ENCODE measurements at regions not wholly inside any gene's neighbourhood (a gene's known extent, or its start where the extent isn't known, plus 50 kb on each side); places are given as distances from the start of the nearest gene placed in this dataset.

GRCh38 chr2:47315475-47315874 lies 53.6 kb upstream of the EPCAM start:
- Histone ChIP-seq H3K36me3 (ENCODE audit: low read depth) (no peaks in the 10 kb centered on the region), H3K27ac (no peak overlapping the region), H2AFZ (no peak overlapping the region), H3K9me2 (ENCODE audit: insufficient read depth) (no peaks in the 10 kb centered on the region), H3K4me2 (ENCODE audit: unreplicated experiment) (no peak overlapping the region), H3K9me3 (ENCODE audit: low read depth) (no peaks in the 10 kb centered on the region), H3F3A (ENCODE audit: insufficient read depth) (no peaks in the 10 kb centered on the region), H3K27me3 (replicated peaks; ENCODE audit: insufficient read depth) (no peaks in the 10 kb centered on the region), H4K20me1 (ENCODE audit: insufficient read depth) (no peaks in the 10 kb centered on the region), H3K79me2 (ENCODE audit: insufficient read depth) (no peaks in the 10 kb centered on the region), H3K9ac (no peak overlapping the region), H3K4me1 (ENCODE audit: insufficient read depth) (no peaks in the 10 kb centered on the region), H3K4me3 (no peak overlapping the region)
- DNase-seq, result no peak
- in situ Hi-C loops (cut with MboI), result loop anchor here (10.0 to 25.0 kb wide), 2 partner anchors 321 to 678 kb away; no protein-coding TSS in a partner anchor
- no peak for TF ChIP-seq EZH2phosphoT487 (IDR thresholded peaks at IDR 0.05; ENCODE audit: insufficient read depth, low read depth)
- TF ChIP-seq EZH2 (IDR thresholded peaks at IDR 0.05; ENCODE audit: insufficient read depth, poor library complexity, severe bottlenecking), result no peak
- WGBS, 2 experiments (ENCODE audit: low coverage in 1 of 2, low lambda C conversion rate in 2 of 2, missing lambda C conversion rate in 2 of 2), result 80 to 87% methylated on average over 5 of the region's 5 CpGs

GRCh38 chr2:47313728-47314127 lies 55.4 kb upstream of the EPCAM start:
- in situ Hi-C loops (cut with MboI), result loop anchor here (10.0 to 25.0 kb wide), 2 partner anchors 319 to 676 kb away; no protein-coding TSS in a partner anchor
- H3K9ac ChIP-seq, result no peak overlapping the region
- H3K36me3 ChIP-seq (ENCODE audit: low read depth), result no peaks in the 10 kb centered on the region
- no peaks in the 10 kb centered on the region for H3K27me3 ChIP-seq (replicated peaks; ENCODE audit: insufficient read depth)
- H3F3A ChIP-seq (ENCODE audit: insufficient read depth), result no peaks in the 10 kb centered on the region
- no peaks in the 10 kb centered on the region for H3K79me2 ChIP-seq (ENCODE audit: insufficient read depth)
- no peak for DNase-seq
- no peaks in the 10 kb centered on the region for H3K4me1 ChIP-seq (ENCODE audit: insufficient read depth)
- H3K27ac ChIP-seq, result no peak overlapping the region
- H3K9me3 ChIP-seq (ENCODE audit: low read depth), result no peaks in the 10 kb centered on the region
- TF ChIP-seq EZH2 (IDR thresholded peaks at IDR 0.05; ENCODE audit: insufficient read depth, poor library complexity, severe bottlenecking) (no peak), EZH2phosphoT487 (IDR thresholded peaks at IDR 0.05; ENCODE audit: insufficient read depth, low read depth) (no peak)
- no peak overlapping the region for H3K4me3 ChIP-seq
- no peak overlapping the region for H2AFZ ChIP-seq
- H3K4me2 ChIP-seq (ENCODE audit: unreplicated experiment), result no peak overlapping the region
- 63 to 80% methylated on average over 2 of the region's 2 CpGs for WGBS, 2 experiments (ENCODE audit: low coverage in 1 of 2, low lambda C conversion rate in 2 of 2, missing lambda C conversion rate in 2 of 2)
- H4K20me1 ChIP-seq (ENCODE audit: insufficient read depth), result no peaks in the 10 kb centered on the region
- H3K9me2 ChIP-seq (ENCODE audit: insufficient read depth), result no peaks in the 10 kb centered on the region

GRCh38 chr2:47313141-47313691 lies 55.9 kb upstream of the EPCAM start:
- no peaks in the 10 kb centered on the region for H3K79me2 ChIP-seq (ENCODE audit: insufficient read depth)
- TF ChIP-seq EZH2 (IDR thresholded peaks at IDR 0.05; ENCODE audit: insufficient read depth, poor library complexity, severe bottlenecking) (no peak), EZH2phosphoT487 (IDR thresholded peaks at IDR 0.05; ENCODE audit: insufficient read depth, low read depth) (no peak)
- DNase-seq, result no peak
- no peaks in the 10 kb centered on the region for H3K36me3 ChIP-seq (ENCODE audit: low read depth)
- H3K27ac ChIP-seq, result no peak overlapping the region
- no peaks in the 10 kb centered on the region for H3K27me3 ChIP-seq (replicated peaks; ENCODE audit: insufficient read depth)
- no peaks in the 10 kb centered on the region for H3K4me1 ChIP-seq (ENCODE audit: insufficient read depth)
- in situ Hi-C loops (cut with MboI), result loop anchor here (10.0 to 25.0 kb wide), 2 partner anchors 318 to 676 kb away; no protein-coding TSS in a partner anchor
- H4K20me1 ChIP-seq (ENCODE audit: insufficient read depth), result no peaks in the 10 kb centered on the region
- H3K9ac ChIP-seq, result no peak overlapping the region
- no peak overlapping the region for H2AFZ ChIP-seq
- no peaks in the 10 kb centered on the region for H3K9me2 ChIP-seq (ENCODE audit: insufficient read depth)
- no peak overlapping the region for H3K4me3 ChIP-seq
- 74 to 78% methylated on average over 6 of the region's 6 CpGs for WGBS, 2 experiments (ENCODE audit: low coverage in 1 of 2, low lambda C conversion rate in 2 of 2, missing lambda C conversion rate in 2 of 2)
- no peaks in the 10 kb centered on the region for H3K9me3 ChIP-seq (ENCODE audit: low read depth)
- no peaks in the 10 kb centered on the region for H3F3A ChIP-seq (ENCODE audit: insufficient read depth)
- no peak overlapping the region for H3K4me2 ChIP-seq (ENCODE audit: unreplicated experiment)

- DNase-seq, result no peak
- WGBS, 2 experiments (ENCODE audit: low coverage in 1 of 2, low lambda C conversion rate in 2 of 2, missing lambda C conversion rate in 2 of 2), result 95 to 100% methylated on average over 1 of the region's 1 CpG
- no peak overlapping the region for H3K4me2 ChIP-seq (ENCODE audit: unreplicated experiment)
- no peak overlapping the region for H2AFZ ChIP-seq
- H4K20me1 ChIP-seq (ENCODE audit: insufficient read depth), result no peaks in the 10 kb centered on the region
- in situ Hi-C loops (cut with MboI), result loop anchor here (10.0 to 25.0 kb wide), 2 partner anchors 318 to 675 kb away; no protein-coding TSS in a partner anchor
- no peaks in the 10 kb centered on the region for H3K4me1 ChIP-seq (ENCODE audit: insufficient read depth)
- no peaks in the 10 kb centered on the region for H3K79me2 ChIP-seq (ENCODE audit: insufficient read depth)
- TF ChIP-seq EZH2phosphoT487 (IDR thresholded peaks at IDR 0.05; ENCODE audit: insufficient read depth, low read depth) (no peak), EZH2 (IDR thresholded peaks at IDR 0.05; ENCODE audit: insufficient read depth, poor library complexity, severe bottlenecking) (no peak)
- no peaks in the 10 kb centered on the region for H3K9me2 ChIP-seq (ENCODE audit: insufficient read depth)
- H3K36me3 ChIP-seq (ENCODE audit: low read depth), result no peaks in the 10 kb centered on the region
- no peaks in the 10 kb centered on the region for H3F3A ChIP-seq (ENCODE audit: insufficient read depth)
- no peak overlapping the region for H3K27ac ChIP-seq
- H3K27me3 ChIP-seq (replicated peaks; ENCODE audit: insufficient read depth), result no peaks in the 10 kb centered on the region
- H3K4me3 ChIP-seq, result no peak overlapping the region
- no peak overlapping the region for H3K9ac ChIP-seq
- no peaks in the 10 kb centered on the region for H3K9me3 ChIP-seq (ENCODE audit: low read depth)
Observed at GRCh38 chr2:47312491-47312850, 56.6 kb upstream of the EPCAM start.
